GM12878 (cell line): ENCODE measurements at regions not wholly inside any gene's neighbourhood (a gene's known extent, or its start where the extent isn't known, plus 50 kb on each side); places are given as distances from the start of the nearest gene placed in this dataset.

Experiments
- ATAC-seq: fragments of 200-7000 bp; cut with Tn5 transposase; 3 replicates; pipeline ENCODE4 v1.9.1; 2020; ENCODE audit warnings: mild to moderate bottlenecking, moderate library complexity
- BruUV-seq: library from RNA; stranded (reverse); fragments of 400-500 nt; replicated peaks from 2 replicates; lab custom pipeline; 2021; lab: Mats Ljungman, UMichigan
- CTCF ChIA-PET: fragments of 300-600 bp; sonication (Branson Sonifier 250); formaldehyde crosslinking; extraction: SDS; loops from one replicate; lab custom pipeline; 2021; ENCODE audit warnings: inconsistent platforms; lab: Yijun Ruan, JAX
- POLR2A ChIA-PET: fragments of 350-600 bp; formaldehyde crosslinking; extraction: SDS; loops from one replicate; lab custom pipeline; 2021; ENCODE audit warnings: inconsistent platforms; lab: Charles Lee
- RAD21 ChIA-PET: fragments of 300-600 bp; sonication (Branson Sonifier 250); formaldehyde crosslinking; loops from one replicate; lab custom pipeline; 2023; ENCODE audit warnings: antibody characterized with exemption; ENCODE audit not compliant: unreplicated experiment; lab: Charles Lee
- SMC1A ChIA-PET: fragments of 300-600 bp; sonication (Branson Sonifier 250); formaldehyde crosslinking; loops from one replicate; lab custom pipeline; 2023; ENCODE audit not compliant: unreplicated experiment, uncharacterized antibody; lab: Charles Lee
- DNase-seq: peaks from one replicate; pipeline ENCODE4 v3.0.0-alpha.2; 2011; ENCODE audit warnings: low read depth, low spot score
- FAIRE-seq: peaks from 3 replicates; lab custom pipeline; 2011; peaks lifted over from hg19 to GRCh38; lab: Jason Lieb, UNC
- H2AFZ ChIP-seq: 2 replicates; pipeline ENCODE4 v1.6.0; 2011; ENCODE audit warnings: low read depth, low read length, control low read depth; ENCODE audit not compliant: control insufficient read depth
- H3K27ac ChIP-seq: 2 replicates; pipeline ENCODE4 v1.5.1; 2011; ENCODE audit warnings: control low read depth; ENCODE audit not compliant: control insufficient read depth, insufficient read depth
- H3K27me3 ChIP-seq, 2 experiments: replicated peaks in 1 of 2; 2 replicates each; pipeline versions ENCODE4 v1.6.0 to v1.6.1; 2011; ENCODE audit warnings: low read length in 1 of 2; ENCODE audit not compliant: control insufficient read depth in 2 of 2, insufficient read depth in 2 of 2
- H3K36me3 ChIP-seq, 2 experiments: 2 replicates each; pipeline ENCODE4 v1.5.1; 2011; ENCODE audit warnings: low read length in 1 of 2; ENCODE audit not compliant: control insufficient read depth in 2 of 2, insufficient read depth in 2 of 2
- H3K4me1 ChIP-seq: 2 replicates; pipeline ENCODE4 v1.6.1; 2011; ENCODE audit warnings: mild to moderate bottlenecking, low read length, moderate library complexity, mixed read lengths; ENCODE audit not compliant: control insufficient read depth, insufficient read depth
- H3K4me2 ChIP-seq: 2 replicates; pipeline ENCODE4 v1.6.0; 2011; ENCODE audit warnings: control low read depth; ENCODE audit not compliant: control insufficient read depth, insufficient read depth
- H3K4me3 ChIP-seq: fragments of 200-600 bp; sonication (generic); 2 replicates; pipeline ENCODE4 v1.5.1; 2016
- H3K79me2 ChIP-seq: 2 replicates; pipeline ENCODE4 v1.6.0; 2011; ENCODE audit warnings: low read length; ENCODE audit not compliant: control insufficient read depth, insufficient read depth
- H3K9ac ChIP-seq: 2 replicates; pipeline ENCODE4 v1.8.0; 2011; ENCODE audit warnings: low read length, control low read depth, mixed read lengths; ENCODE audit not compliant: control insufficient read depth, insufficient read depth
- H3K9me3 ChIP-seq: replicated peaks from 3 replicates; pipeline ENCODE4 v1.5.1; 2011; ENCODE audit warnings: mild to moderate bottlenecking, low read length; ENCODE audit not compliant: control insufficient read depth, insufficient read depth
- H4K20me1 ChIP-seq: 2 replicates; pipeline ENCODE4 v1.6.0; 2011; ENCODE audit not compliant: control insufficient read depth, insufficient read depth
- ATF7 ChIP-seq: fragments of 450-650 bp; IDR thresholded peaks from 2 replicates; pipeline ENCODE4 v1.6.1; 2016; ENCODE audit warnings: low read depth, mild to moderate bottlenecking
- ELK1 ChIP-seq: IDR thresholded peaks from 2 replicates; pipeline ENCODE4 v1.6.1; 2012; ENCODE audit warnings: low read depth, low read length, improper control_type of control experiment
- NRF1 ChIP-seq: conservative IDR thresholded peaks from 2 replicates; pipeline ENCODE4 v1.6.1; 2011; ENCODE audit warnings: mild to moderate bottlenecking, low read depth, low read length, improper control_type of control experiment
- RUNX3 ChIP-seq: IDR thresholded peaks from 2 replicates; pipeline ENCODE4 v1.6.1; 2012; ENCODE audit warnings: low read length, inconsistent platforms
- TCF12 ChIP-seq: IDR thresholded peaks from 2 replicates; pipeline ENCODE4 v1.6.1; 2011; ENCODE audit warnings: low read depth, mild to moderate bottlenecking, low read length
- ZNF687 ChIP-seq: fragments of 450-650 bp; IDR thresholded peaks from 2 replicates; pipeline ENCODE4 v1.6.1; 2017; ENCODE audit warnings: mild to moderate bottlenecking, moderate library complexity
- WGBS: methylation state at CpG from one replicate; pipeline ENCODE4 v1.1.6; 2016; ENCODE audit warnings: low lambda C conversion rate; ENCODE audit not compliant: insufficient replicate concordance, insufficient coverage; ENCODE audit errors: missing lambda C conversion rate; 5-methylcytosine and 5-hydroxymethylcytosine counted together
- in situ Hi-C: fragments of 300-500 bp; cut with MboI; formaldehyde crosslinking; loops from 9 replicates; pipeline ENCODE4 v1.14.3; 2018; ENCODE audit warnings: mixed read lengths
- intact Hi-C: fragments of 100-400 bp; cut with micrococcal nuclease; formaldehyde crosslinking; loops from one replicate; pipeline ENCODE4 v1.14.2; 2022; ENCODE audit not compliant: unreplicated experiment

- no peak overlapping the region for H2AFZ ChIP-seq
- TF ChIP-seq ATF7 (no peak), ZNF687 (no peak), NRF1 (no peak), RUNX3 (no peak), TCF12 (no peak), ELK1 (no peak)
- TF ChIP-seq, all 136 proteins: peak for 0
- Histone ChIP-seq H3K9me3 (no peaks in the 10 kb centered on the region), H3K79me2 (no peaks in the 10 kb centered on the region), H4K20me1 (no peaks in the 10 kb centered on the region), H3K4me1 (no peaks in the 10 kb centered on the region), H3K4me2 (no peak overlapping the region), H3K27me3 (no peaks in the 10 kb centered on the region), H3K36me3 (no peaks in the 10 kb centered on the region), H3K4me3 (no peak overlapping the region), H3K9ac (no peak overlapping the region), H3K27ac (no peak overlapping the region)
- ATAC-seq (no peak), DNase-seq (no peak), FAIRE-seq (no peak)
- RAD21 ChIA-PET = no interaction called here
- POLR2A ChIA-PET = no interaction called here
- CTCF ChIA-PET = no interaction called here
- BruUV-seq = no TSS peak
- intact Hi-C loops (no loop called here), in situ Hi-C loops (no loop called here)
- WGBS = 0% methylated on average over 2 of the region's 2 CpGs
- SMC1A ChIA-PET = interaction anchor here (1.1 kb wide), 1 partner anchor 18 kb away, joined by 3 read pairs; no protein-coding TSS in a partner anchor
Measured at GRCh38 chr9:7516376-7516775, 283.2 kb downstream of the DMAC1 start.
